ENCODE measurements at regions not wholly inside any gene's neighbourhood (a gene's known extent, or its start where the extent isn't known, plus 50 kb on each side); places are given as distances from the start of the nearest gene placed in this dataset.

DNA sequence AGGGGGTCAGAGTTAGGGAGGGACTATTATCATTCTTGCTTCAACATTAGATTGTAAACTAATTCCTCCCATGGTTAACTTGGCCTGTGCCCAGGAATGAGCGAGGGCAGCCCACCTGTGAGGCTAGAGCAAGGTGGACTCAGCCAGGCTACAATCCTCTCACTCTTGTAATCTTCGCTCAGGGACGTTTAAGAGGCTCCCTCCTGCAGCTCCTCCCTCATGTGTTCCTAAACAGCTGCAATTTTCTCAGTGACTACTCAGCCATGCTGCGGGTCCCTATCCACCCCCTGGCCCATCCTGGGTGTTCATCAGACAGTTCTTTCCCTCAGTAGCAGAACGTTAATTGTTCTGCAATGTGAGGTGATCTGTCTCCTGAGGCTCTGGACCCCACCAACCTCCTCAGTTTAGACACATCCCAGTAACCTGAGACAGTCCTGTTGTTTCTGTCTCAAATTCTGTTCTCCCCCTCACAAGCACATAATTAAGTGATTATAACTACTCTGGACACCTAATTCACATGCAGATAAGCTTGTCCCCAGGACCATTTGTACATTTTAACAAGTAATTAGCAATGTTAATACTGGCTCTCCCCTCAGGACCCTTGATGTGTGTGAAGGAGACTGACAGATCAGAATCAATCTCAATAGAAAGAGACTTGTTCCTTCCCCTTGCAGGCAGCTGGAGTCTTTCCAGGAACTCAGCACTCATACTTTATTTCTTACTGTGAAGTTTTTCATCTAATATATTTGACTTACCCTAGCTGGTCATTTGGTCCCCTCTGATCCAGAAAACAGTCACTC lies 337.2 kb upstream of the B3GAT1 start:
- TF ChIP-seq JUND (IDR thresholded peaks at IDR 0.05; ENCODE audit: low read depth), result no peak
- in situ Hi-C loops (cut with HindIII; ENCODE audit: low pct_unique_long_range_greater_than_20kb, low sequenced_read_pairs), result no loop called here
- no peak for DNase-seq (ENCODE audit: low read depth in 1 of 2, low spot score in 1 of 2)

DNA sequence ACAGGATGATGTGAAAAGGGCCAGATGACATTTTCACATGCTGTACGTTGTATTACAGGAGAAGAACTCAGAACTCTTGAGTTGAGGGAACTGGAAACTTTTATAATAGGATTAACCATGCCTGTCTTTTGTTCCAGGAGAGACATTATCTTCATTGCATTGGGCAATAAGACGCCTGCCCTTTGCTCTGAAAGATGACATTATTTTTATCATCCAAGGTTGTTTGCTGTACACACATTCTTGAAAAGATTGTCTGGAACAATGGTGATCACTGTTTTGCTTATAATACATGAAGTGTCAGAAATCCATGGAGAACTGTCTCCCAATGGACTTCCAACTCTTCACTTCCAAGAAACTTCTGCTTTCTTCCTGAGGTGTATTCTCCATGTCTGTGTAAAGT lies 334.6 kb upstream of the B3GAT1 start:
- no peak for DNase-seq (ENCODE audit: low read depth in 1 of 2, low spot score in 1 of 2)
- in situ Hi-C loops (cut with HindIII; ENCODE audit: low pct_unique_long_range_greater_than_20kb, low sequenced_read_pairs), result no loop called here
- TF ChIP-seq JUND (IDR thresholded peaks at IDR 0.05; ENCODE audit: low read depth), result no peak

DNA sequence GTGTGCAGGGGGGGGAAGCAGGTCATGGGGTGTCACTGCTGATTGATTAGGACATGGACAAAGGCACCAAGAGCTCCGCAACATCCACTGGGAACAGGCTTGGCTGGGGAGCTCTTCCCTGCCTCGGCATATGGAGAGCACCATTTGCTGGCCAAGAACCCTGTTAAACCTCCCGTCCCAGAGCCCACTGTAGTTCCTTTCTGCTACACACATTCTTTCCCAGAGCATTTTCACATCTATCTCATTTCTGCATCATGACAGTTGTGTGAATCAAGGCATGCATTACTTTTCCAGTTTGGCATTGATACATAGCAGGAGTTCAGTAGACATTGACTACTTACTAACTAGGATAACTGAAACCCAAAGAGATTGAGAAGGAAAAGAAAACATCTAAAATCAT lies 333.4 kb upstream of the B3GAT1 start:
- no peak for DNase-seq (ENCODE audit: low read depth in 1 of 2, low spot score in 1 of 2)
- in situ Hi-C loops (cut with HindIII; ENCODE audit: low pct_unique_long_range_greater_than_20kb, low sequenced_read_pairs), result no loop called here
- no peak for TF ChIP-seq JUND (IDR thresholded peaks at IDR 0.05; ENCODE audit: low read depth)

DNA sequence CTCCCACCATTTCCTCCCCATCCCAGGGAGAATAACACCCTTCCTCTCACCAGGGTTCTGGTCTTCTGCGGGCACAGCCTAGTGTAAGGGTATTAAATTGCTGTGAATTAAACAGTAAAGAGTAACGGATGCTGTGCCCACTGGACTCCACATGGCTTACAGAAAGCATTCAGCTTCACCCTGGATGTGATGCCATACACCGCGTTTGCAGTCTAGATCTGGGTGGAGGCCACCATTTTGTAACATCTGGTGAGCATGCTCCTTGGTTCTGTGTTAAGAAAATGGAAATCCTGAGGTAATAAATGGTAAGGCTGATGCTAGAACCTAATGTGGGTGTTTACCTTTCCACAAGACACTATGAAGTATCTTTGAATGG lies 331.8 kb upstream of the B3GAT1 start:
- in situ Hi-C loops (cut with HindIII; ENCODE audit: low pct_unique_long_range_greater_than_20kb, low sequenced_read_pairs), result no loop called here
- no peak for TF ChIP-seq JUND (IDR thresholded peaks at IDR 0.05; ENCODE audit: low read depth)
- no peak for DNase-seq (ENCODE audit: low read depth in 1 of 2, low spot score in 1 of 2)

DNA sequence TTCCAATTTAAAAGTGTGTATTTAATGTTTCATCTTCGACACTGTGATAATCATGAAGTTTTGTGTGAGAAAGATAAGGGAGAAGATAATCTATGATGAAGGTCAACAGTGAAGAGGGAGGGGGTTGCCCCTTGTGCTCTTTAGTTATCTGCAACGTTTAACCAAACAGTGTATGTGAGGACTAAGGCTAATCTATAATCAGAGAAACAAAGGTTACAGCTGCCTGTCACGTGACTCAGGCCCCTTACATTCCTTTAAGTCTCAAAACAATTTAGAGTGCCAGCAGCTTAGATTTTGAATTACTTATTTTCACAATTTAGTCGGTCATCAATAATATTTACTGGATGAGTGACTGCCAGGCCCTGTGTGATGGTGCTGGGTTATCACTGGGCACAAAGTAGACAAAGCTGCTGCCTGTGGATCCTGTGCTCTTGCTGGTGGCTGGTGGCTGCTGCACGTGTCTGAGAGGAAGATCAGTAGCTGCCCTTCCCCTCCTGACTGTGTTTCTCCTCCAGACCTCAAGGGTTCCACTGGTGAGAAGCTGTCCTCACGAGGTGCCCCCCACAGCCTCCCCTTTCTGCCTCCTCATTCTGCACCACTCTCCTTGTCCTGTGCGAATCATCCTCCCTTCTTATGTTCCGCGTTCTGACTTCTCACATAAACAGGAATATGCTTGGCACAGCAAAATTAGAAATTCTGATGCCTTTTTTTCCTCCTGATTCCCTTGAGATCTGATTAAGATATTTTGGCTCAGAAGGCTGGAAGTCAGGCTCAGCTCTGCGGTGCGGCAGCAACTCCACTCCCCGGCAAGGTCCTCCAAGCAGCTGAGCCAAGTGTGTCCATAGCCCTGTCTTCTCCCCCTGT lies 331.1 kb upstream of the B3GAT1 start:
- TF ChIP-seq JUND (IDR thresholded peaks at IDR 0.05; ENCODE audit: low read depth), result no peak
- in situ Hi-C loops (cut with HindIII; ENCODE audit: low pct_unique_long_range_greater_than_20kb, low sequenced_read_pairs), result no loop called here
- no peak for DNase-seq (ENCODE audit: low read depth in 1 of 2, low spot score in 1 of 2)

DNA sequence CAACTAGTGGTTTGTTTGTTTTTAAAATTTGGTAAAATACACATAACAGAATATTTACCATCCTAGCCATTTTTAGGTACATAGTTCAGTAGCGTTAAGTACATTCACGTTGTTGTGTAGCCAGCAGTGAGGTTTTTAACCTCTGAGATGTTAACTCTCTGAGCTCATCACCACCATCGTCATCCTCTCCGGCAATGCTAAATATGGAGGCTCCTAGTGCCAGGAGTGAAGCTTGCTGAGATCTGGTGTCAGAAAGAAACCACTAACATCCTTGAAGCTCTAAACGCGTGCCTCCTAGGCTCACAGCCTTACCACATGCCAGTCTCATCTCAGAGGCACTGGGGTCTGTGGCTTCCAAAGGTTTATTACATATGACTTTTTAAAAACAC lies 330.2 kb upstream of the B3GAT1 start:
- no peak for DNase-seq (ENCODE audit: low read depth in 1 of 2, low spot score in 1 of 2)
- in situ Hi-C loops (cut with HindIII; ENCODE audit: low pct_unique_long_range_greater_than_20kb, low sequenced_read_pairs), result no loop called here
- no peak for TF ChIP-seq JUND (IDR thresholded peaks at IDR 0.05; ENCODE audit: low read depth)

DNA sequence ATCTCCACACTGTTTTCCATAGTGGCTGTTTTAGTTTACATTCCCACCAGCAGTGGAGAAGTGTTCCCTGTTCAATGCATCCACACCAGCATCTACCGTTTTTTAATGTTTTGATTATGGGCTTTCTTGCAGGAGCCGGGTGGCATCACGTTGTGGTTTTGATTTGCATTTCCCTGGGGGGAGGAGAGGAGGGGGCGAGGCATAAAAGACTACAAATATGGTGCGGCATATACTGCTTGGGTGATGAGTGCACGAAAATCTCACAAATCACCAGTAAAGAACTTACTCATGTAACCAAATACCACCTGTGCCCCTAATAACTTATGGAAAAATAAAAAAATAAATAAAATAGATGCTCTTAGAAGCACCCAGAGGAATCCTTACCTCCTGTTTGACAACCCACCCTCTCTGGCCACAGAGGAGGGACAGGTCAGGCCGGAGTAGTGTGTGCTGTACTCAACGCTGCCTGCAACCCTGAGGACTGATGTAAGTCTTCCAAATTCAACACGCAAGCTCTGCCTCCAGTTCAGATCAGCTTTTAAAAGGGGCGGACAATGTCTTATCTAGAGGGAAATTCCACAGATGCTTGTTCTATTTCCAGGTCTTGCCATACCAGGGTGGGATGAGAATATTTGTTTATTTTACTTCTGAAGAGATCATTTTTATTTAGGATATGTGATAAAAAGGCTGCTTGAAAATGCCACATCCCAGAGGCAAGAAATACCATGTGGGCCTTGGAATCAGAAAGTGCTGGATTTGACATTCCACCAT lies 329.6 kb upstream of the B3GAT1 start:
- DNase-seq (ENCODE audit: low read depth in 1 of 2, low spot score in 1 of 2), result no peak
- no peak for TF ChIP-seq JUND (IDR thresholded peaks at IDR 0.05; ENCODE audit: low read depth)
- in situ Hi-C loops (cut with HindIII; ENCODE audit: low pct_unique_long_range_greater_than_20kb, low sequenced_read_pairs), result no loop called here

DNA sequence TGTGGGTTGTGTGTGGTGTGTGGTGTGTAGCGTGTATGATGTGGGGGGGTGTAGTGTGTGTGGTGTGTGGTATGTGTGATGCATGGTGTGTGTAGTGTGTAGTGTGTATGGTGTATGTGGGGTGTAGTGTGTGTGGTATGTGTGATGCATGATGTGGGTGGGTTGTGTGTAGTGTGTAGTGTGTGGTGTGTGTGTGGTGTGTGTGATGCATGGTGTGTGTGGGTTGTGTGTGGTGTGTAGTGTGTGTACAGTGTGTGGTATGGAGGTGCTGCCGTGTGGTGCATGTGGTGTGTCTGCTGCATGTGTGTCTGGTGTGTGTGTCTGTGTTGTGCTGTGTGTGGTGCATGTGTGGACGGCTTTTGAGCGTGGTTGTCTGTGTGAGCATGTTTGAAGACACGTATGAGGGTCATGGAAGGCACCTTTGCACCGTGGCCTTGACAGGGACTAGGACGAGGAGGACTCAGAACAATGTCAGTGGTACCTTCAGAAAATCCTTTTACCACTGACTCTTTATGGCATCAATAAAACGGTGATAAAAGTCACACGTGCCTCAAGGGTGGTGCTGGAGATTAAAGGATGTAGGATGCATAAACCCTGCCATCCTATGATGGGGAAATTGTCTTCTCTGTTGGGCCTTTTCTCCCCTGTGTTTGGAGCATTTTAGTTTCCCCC lies 328.7 kb upstream of the B3GAT1 start:
- DNase-seq (ENCODE audit: low read depth in 1 of 2, low spot score in 1 of 2), result no peak
- in situ Hi-C loops (cut with HindIII; ENCODE audit: low pct_unique_long_range_greater_than_20kb, low sequenced_read_pairs), result no loop called here
- TF ChIP-seq JUND (IDR thresholded peaks at IDR 0.05; ENCODE audit: low read depth), result no peak

DNA sequence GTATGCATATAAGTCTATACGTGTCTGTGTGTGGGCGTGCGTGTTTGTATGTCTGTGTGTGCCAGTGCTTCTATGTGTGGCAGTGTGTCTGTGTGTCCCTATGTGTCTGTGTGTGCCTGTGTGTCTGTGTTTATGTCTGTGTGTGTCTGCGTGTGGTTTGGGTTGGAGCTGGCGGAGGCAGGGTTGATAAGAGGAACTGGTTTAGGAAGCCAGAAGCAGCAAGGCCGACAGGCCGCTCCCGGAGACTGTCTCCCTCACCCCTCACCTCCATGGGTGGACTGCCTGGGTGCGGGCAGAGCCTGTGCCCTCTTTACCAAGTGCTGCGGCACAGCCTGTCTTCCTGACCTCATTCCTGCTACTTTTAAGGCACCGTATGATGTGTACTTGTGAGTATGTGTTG lies 327.1 kb upstream of the B3GAT1 start:
- TF ChIP-seq JUND (IDR thresholded peaks at IDR 0.05; ENCODE audit: low read depth), result no peak
- in situ Hi-C loops (cut with HindIII; ENCODE audit: low pct_unique_long_range_greater_than_20kb, low sequenced_read_pairs), result no loop called here

DNA sequence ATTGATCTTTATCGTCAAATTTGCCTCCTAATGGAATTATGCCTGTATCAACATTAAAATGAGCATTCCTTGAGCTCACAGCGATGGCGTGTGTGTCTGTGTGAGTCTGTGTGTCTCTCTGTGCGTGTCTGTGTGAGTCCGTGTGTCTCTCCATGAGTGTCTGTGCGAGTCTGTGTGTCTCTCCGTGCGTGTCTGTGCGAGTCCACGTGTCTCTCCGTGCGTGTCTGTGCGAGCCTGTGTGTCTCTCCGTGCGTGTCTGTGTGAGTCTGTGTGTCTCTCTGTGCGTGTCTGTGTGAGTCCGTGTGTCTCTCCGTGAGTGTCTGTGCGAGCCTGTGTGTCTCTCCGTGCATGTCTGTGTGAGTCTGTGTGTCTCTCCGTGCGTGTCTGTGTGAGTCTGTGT lies 326.5 kb upstream of the B3GAT1 start:
- in situ Hi-C loops (cut with HindIII; ENCODE audit: low pct_unique_long_range_greater_than_20kb, low sequenced_read_pairs), result no loop called here
- TF ChIP-seq JUND (IDR thresholded peaks at IDR 0.05; ENCODE audit: low read depth), result no peak
- no peak for DNase-seq (ENCODE audit: low read depth in 1 of 2, low spot score in 1 of 2)

More for the DNA sequence above, 327.1 kb upstream of the B3GAT1 start:
- DNase-seq (ENCODE audit: low read depth in 1 of 2, low spot score in 1 of 2), result no peak

DNA sequence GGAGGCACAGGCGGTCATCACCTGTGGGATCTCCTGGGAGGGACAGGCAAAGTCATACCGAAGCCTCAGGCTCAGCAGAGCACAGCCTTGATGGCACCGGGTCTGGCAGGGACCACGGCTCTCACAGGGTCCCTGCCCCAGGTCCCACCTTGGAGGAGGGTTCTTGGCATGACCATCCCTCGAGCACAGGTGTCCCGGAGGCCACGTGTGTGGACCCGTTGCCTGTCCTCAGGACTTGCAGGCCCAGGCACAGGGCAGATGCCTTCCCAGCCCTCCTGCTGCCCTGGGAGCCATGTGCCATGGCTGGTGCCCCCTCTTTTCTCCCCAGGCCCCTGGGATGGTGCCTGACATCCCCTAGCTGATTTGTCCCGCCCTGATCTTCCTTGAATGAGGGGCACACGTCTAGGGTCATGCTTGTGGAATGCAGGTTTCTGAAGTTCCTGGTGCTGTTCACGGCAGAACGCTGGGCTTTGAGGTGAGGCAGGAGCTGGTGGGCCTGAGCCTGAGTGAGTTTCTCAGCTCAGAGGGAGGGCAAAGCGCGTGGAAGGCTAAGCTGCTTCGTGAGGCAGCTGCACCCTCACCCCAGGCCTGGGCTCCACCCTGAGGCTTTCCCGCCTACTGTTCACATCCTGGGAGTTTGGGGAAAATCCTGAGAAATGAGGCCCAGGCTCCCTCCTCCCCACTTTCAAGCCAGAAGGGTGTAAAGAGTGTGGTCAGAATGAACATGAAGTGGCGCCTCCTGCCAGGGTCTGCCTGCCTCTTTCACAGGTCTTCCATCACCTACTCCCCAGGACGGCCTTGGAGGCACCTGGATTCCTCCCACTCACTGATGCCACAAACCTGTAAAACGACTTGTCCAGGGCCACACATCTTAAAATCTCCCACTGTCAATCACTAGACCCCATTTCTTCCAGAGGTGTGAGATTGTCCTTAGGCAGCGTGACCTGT lies 325.8 kb upstream of the B3GAT1 start:
- no peak for TF ChIP-seq JUND (IDR thresholded peaks at IDR 0.05; ENCODE audit: low read depth)
- in situ Hi-C loops (cut with HindIII; ENCODE audit: low pct_unique_long_range_greater_than_20kb, low sequenced_read_pairs), result no loop called here

More for the DNA sequence above, 325.8 kb upstream of the B3GAT1 start:
- DNase-seq (ENCODE audit: low read depth in 1 of 2, low spot score in 1 of 2), result peak in 1 of 2 experiments; percentile 46
